Endothelial cell of umbilical vein (primary cell): ENCODE measurements at regions not wholly inside any gene's neighbourhood (a gene's known extent, or its start where the extent isn't known, plus 50 kb on each side); places are given as distances from the start of the nearest gene placed in this dataset.

ENCODE experiments used
- BruUV-seq: library from RNA; stranded (reverse); fragments of 400-500 nt; replicated peaks from 2 replicates; lab custom pipeline; 2021; lab: Mats Ljungman, UMichigan
- CTCF ChIA-PET: fragments of 300-600, 350-600 bp; sonication (Branson Sonifier 250); formaldehyde crosslinking; loops from one replicate; lab custom pipeline; 2021; ENCODE audit warnings: antibody characterized with exemption, inconsistent platforms; lab: Charles Lee
- POLR2A ChIA-PET: fragments of 300-600, 350-600 bp; sonication (Branson Sonifier 250); formaldehyde crosslinking; loops from one replicate; lab custom pipeline; 2021; ENCODE audit warnings: antibody characterized with exemption, inconsistent platforms; lab: Charles Lee
- DNase-seq: peaks from one replicate; pipeline ENCODE4 v3.0.0-alpha.2; 2011; ENCODE audit warnings: low read depth, low spot score
- FAIRE-seq: peaks from 2 replicates; lab custom pipeline; 2011; peaks lifted over from hg19 to GRCh38; lab: Jason Lieb, UNC
- H2AFZ ChIP-seq: 2 replicates; pipeline ENCODE4 v1.6.0; 2012; ENCODE audit warnings: low read depth, low read length, control low read depth, inconsistent platforms
- H3K27ac ChIP-seq: 2 replicates; pipeline ENCODE4 v1.5.1; 2011; ENCODE audit warnings: low read depth, mild to moderate bottlenecking, control low read depth, low read length, moderate library complexity; ENCODE audit not compliant: insufficient read depth
- H3K27me3 ChIP-seq, 2 experiments: 2 replicates each; pipeline versions ENCODE4 v1.6.0 to v1.6.1; 2011; ENCODE audit warnings: low read length in 2 of 2, mixed read lengths in 1 of 2; ENCODE audit not compliant: control insufficient read depth in 2 of 2, insufficient read depth in 2 of 2
- H3K36me3 ChIP-seq, 2 experiments: 2 replicates in 1 of 2; 3 replicates in 1 of 2; pipeline ENCODE4 v1.5.1; 2011; ENCODE audit warnings: low read length in 2 of 2, mild to moderate bottlenecking in 1 of 2, moderate library complexity in 1 of 2; ENCODE audit not compliant: control insufficient read depth in 2 of 2, insufficient read depth in 2 of 2; ENCODE audit errors: extremely low read depth in 1 of 2
- H3K4me1 ChIP-seq: 3 replicates; pipeline ENCODE4 v1.5.1; 2011; ENCODE audit warnings: mild to moderate bottlenecking, low read length; ENCODE audit not compliant: control insufficient read depth, insufficient read depth; ENCODE audit errors: extremely low read depth
- H3K4me2 ChIP-seq: 2 replicates; pipeline ENCODE4 v1.6.1; 2011; ENCODE audit warnings: low read length, control low read depth, mixed read lengths; ENCODE audit not compliant: insufficient read depth
- H3K4me3 ChIP-seq, 3 experiments: fragments of 200-600 bp in 1 of 3; sonication (generic), shearing (Covaris generic) in 1 of 3; replicated peaks in 1 of 3; 2 replicates each; pipeline ENCODE4 v1.5.1; 2011 to 2016; ENCODE audit warnings: control low read depth in 3 of 3, low read length in 3 of 3, mild to moderate bottlenecking in 2 of 3, inconsistent platforms in 1 of 3, low read depth in 1 of 3, moderate library complexity in 1 of 3; ENCODE audit not compliant: insufficient read depth in 1 of 3
- H3K79me2 ChIP-seq: 2 replicates; pipeline ENCODE4 v1.6.0; 2012; ENCODE audit warnings: low read length, inconsistent platforms; ENCODE audit not compliant: control insufficient read depth, insufficient read depth
- H3K9ac ChIP-seq: replicated peaks from 2 replicates; pipeline ENCODE3; 2011; ENCODE audit warnings: low read length, control low read depth; ENCODE audit not compliant: insufficient read depth; ENCODE audit errors: extremely low read depth
- H3K9me1 ChIP-seq: replicated peaks from 3 replicates; pipeline ENCODE4 v1.6.0; 2011; ENCODE audit warnings: mild to moderate bottlenecking, low read length; ENCODE audit not compliant: control insufficient read depth, insufficient read depth; ENCODE audit errors: extremely low read depth
- H3K9me3 ChIP-seq: replicated peaks from 2 replicates; pipeline ENCODE4 v1.5.1; 2012; ENCODE audit warnings: low read length, inconsistent platforms; ENCODE audit not compliant: control insufficient read depth, insufficient read depth
- H4K20me1 ChIP-seq: replicated peaks from 2 replicates; pipeline ENCODE3; 2011; ENCODE audit warnings: mild to moderate bottlenecking, low read length; ENCODE audit not compliant: control insufficient read depth, insufficient read depth; ENCODE audit errors: extremely low read depth
- CTCF ChIP-seq, 2 donors: IDR thresholded peaks; 1 replicate in 1 of 2; 2 replicates in 1 of 2; pipeline ENCODE4 v1.5.1; 2011; ENCODE audit warnings: low read length in 2 of 2, mild to moderate bottlenecking in 2 of 2, moderate library complexity in 2 of 2, control low read depth in 1 of 2, inconsistent platforms in 1 of 2, low read depth in 1 of 2; ENCODE audit not compliant: insufficient read depth in 1 of 2; ENCODE audit errors: extremely low read depth in 1 of 2
- EZH2 ChIP-seq: IDR thresholded peaks from 2 replicates; pipeline ENCODE4 v1.6.1; 2012; ENCODE audit warnings: borderline replicate concordance, low read depth, mild to moderate bottlenecking, moderate library complexity, low read length, inconsistent platforms; ENCODE audit not compliant: severe bottlenecking
- GATA2 ChIP-seq: IDR thresholded peaks from 2 replicates; pipeline ENCODE4 v1.7.0; 2011; ENCODE audit warnings: low read depth, mild to moderate bottlenecking, moderate library complexity, mixed read lengths, low read length; ENCODE audit not compliant: insufficient read length, insufficient read depth
- JUN ChIP-seq: IDR thresholded peaks from 2 replicates; pipeline ENCODE4 v1.6.1; 2011; ENCODE audit warnings: borderline replicate concordance, low read depth; ENCODE audit not compliant: insufficient read length, insufficient read depth
- MAX ChIP-seq: IDR thresholded peaks from 2 replicates; pipeline ENCODE4 v1.6.1; 2011; ENCODE audit not compliant: insufficient read depth, insufficient read length
- MYC ChIP-seq: IDR thresholded peaks from one replicate; pipeline ENCODE4 v1.6.1; 2011; ENCODE audit warnings: mild to moderate bottlenecking, low read depth, low read length
- POLR2A ChIP-seq: IDR thresholded peaks from 2 replicates; pipeline ENCODE4 v1.6.1; 2012; ENCODE audit warnings: low read depth, mild to moderate bottlenecking, control low read depth, low read length
- POLR2AphosphoS5 ChIP-seq: IDR thresholded peaks from 2 replicates; pipeline ENCODE4 v1.6.1; 2012; ENCODE audit warnings: low read depth, mild to moderate bottlenecking, control low read depth, low read length, moderate library complexity; ENCODE audit not compliant: insufficient read depth
- dilution Hi-C: fragments of 300-500 bp; cut with MboI; formaldehyde crosslinking; loops from one replicate; pipeline ENCODE4 v1.15.0; 2019; ENCODE audit warnings: low sequenced_read_pairs; ENCODE audit not compliant: extremely low pct_ligation_motif_present
- intact Hi-C: fragments of 100-400 bp; cut with micrococcal nuclease; formaldehyde crosslinking; loops from one replicate; pipeline ENCODE4 v1.10.0; 2022

GRCh38 chr18:32846896-32847295, 74.1 kb upstream of the KLHL14 start:
- TF ChIP-seq JUN, result no peak
- TF ChIP-seq MYC, result no peak
- no peak for TF ChIP-seq CTCF (IDR thresholded peaks at IDR 0.05; ENCODE audit: extremely low read depth in 1 of 2, insufficient read depth in 1 of 2, low read depth in 1 of 2, low read length in 2 of 2)
- TF ChIP-seq GATA2, result no peak
- TF ChIP-seq POLR2A, result no peak
- TF ChIP-seq MAX, result no peak
- no peak for TF ChIP-seq POLR2AphosphoS5
- no peak for TF ChIP-seq EZH2
- no peaks in the 10 kb centered on the region for H3K9me3 ChIP-seq
- no peak overlapping the region for H3K4me2 ChIP-seq
- ChIA-PET POLR2A (no interaction called here), CTCF (no interaction called here)
- FAIRE-seq (no peak), DNase-seq (no peak)
- H3K4me3 ChIP-seq, result no peak overlapping the region
- no peaks in the 10 kb centered on the region for H3K27me3 ChIP-seq
- no peak overlapping the region for H2AFZ ChIP-seq
- intact Hi-C loops, result no loop called here
- H3K9ac ChIP-seq, result no peak overlapping the region
- H3K9me1 ChIP-seq, result no peaks in the 10 kb centered on the region
- no TSS peak for BruUV-seq
- H3K79me2 ChIP-seq, result no peaks in the 10 kb centered on the region
- H3K27ac ChIP-seq, result no peak overlapping the region
- no peaks in the 10 kb centered on the region for H4K20me1 ChIP-seq
- H3K36me3 ChIP-seq, result no peaks in the 10 kb centered on the region
- dilution Hi-C loops, result no loop called here
- H3K4me1 ChIP-seq, result no peaks in the 10 kb centered on the region
